MM.1S (cell line): ENCODE measurements at regions not wholly inside any gene's neighbourhood (a gene's known extent, or its start where the extent isn't known, plus 50 kb on each side); places are given as distances from the start of the nearest gene placed in this dataset.

Source experiments
- DNase-seq: peaks from one replicate; pipeline ENCODE4 v3.0.0-alpha.2; 2015
- H2AFZ ChIP-seq: fragments of 300-600 bp; sonication (generic); 2 replicates; pipeline ENCODE4 v1.6.0; 2016; ENCODE audit warnings: antibody characterized with exemption, low read length
- H3F3A ChIP-seq: fragments of 300-600 bp; sonication (generic); 2 replicates; pipeline ENCODE4 v1.6.1; 2016; ENCODE audit warnings: mild to moderate bottlenecking, antibody characterized with exemption, low read length, moderate library complexity, mixed read lengths; ENCODE audit not compliant: insufficient read depth
- H3K27ac ChIP-seq: fragments of 300-600 bp; sonication (generic); 2 replicates; pipeline ENCODE4 v1.5.1; 2016; ENCODE audit warnings: mild to moderate bottlenecking, low read length
- H3K27me3 ChIP-seq: fragments of 300-600 bp; sonication (generic); replicated peaks from 2 replicates; pipeline ENCODE4 v1.6.0; 2016; ENCODE audit warnings: low read length; ENCODE audit not compliant: insufficient read depth
- H3K36me3 ChIP-seq: fragments of 300-600 bp; sonication (generic); replicated peaks from 2 replicates; pipeline ENCODE4 v1.6.1; 2016; ENCODE audit warnings: mild to moderate bottlenecking, low read length, mixed read lengths; ENCODE audit not compliant: insufficient read depth
- H3K4me1 ChIP-seq: fragments of 300-600 bp; sonication (generic); 2 replicates; pipeline ENCODE4 v1.6.1; 2016; ENCODE audit warnings: low read length, mixed read lengths
- H3K4me2 ChIP-seq: fragments of 300-600 bp; sonication (generic); 2 replicates; pipeline ENCODE4 v1.6.0; 2016; ENCODE audit warnings: low read depth, low read length
- H3K4me3 ChIP-seq: fragments of 300-600 bp; sonication (generic); 2 replicates; pipeline ENCODE4 v1.5.1; 2016; ENCODE audit warnings: low read length, mixed read lengths
- H3K79me2 ChIP-seq: fragments of 300-600 bp; sonication (generic); 2 replicates; pipeline ENCODE4 v1.6.1; 2016; ENCODE audit warnings: mixed run types, low read length, mixed read lengths
- H3K9ac ChIP-seq: fragments of 300-600 bp; sonication (generic); 2 replicates; pipeline ENCODE4 v1.6.1; 2016; ENCODE audit warnings: low read length, mixed read lengths
- H3K9me2 ChIP-seq: fragments of 300-600 bp; sonication (generic); replicated peaks from 2 replicates; pipeline ENCODE4 v1.6.1; 2016; ENCODE audit warnings: mild to moderate bottlenecking, low read length, mixed read lengths; ENCODE audit not compliant: insufficient read depth
- H3K9me3 ChIP-seq: fragments of 300-600 bp; sonication (generic); replicated peaks from 2 replicates; pipeline ENCODE4 v1.6.1; 2016; ENCODE audit warnings: mild to moderate bottlenecking, low read length, mixed read lengths; ENCODE audit not compliant: insufficient read depth
- H4K20me1 ChIP-seq: fragments of 300-600 bp; sonication (generic); 2 replicates; pipeline ENCODE4 v1.6.1; 2016; ENCODE audit warnings: mild to moderate bottlenecking, low read length, moderate library complexity, mixed read lengths; ENCODE audit not compliant: insufficient read depth
- EZH2 ChIP-seq: fragments of 300-600 bp; sonication (generic); optimal IDR thresholded peaks from 2 replicates; pipeline ENCODE3; 2017; ENCODE audit warnings: low read depth, mild to moderate bottlenecking, antibody characterized with exemption, low read length, mixed read lengths
- EZH2phosphoT487 ChIP-seq: fragments of 300-600 bp; sonication (generic); IDR thresholded peaks from 2 replicates; pipeline ENCODE4 v1.6.1; 2018; ENCODE audit warnings: antibody characterized with exemption, low read length
- TF ChIP-seq, protein P1 (sequence below): fragments of 300-600 bp; sonication (generic); IDR thresholded peaks from 2 replicates; pipeline ENCODE4 v1.5.1; 2016; ENCODE audit warnings: antibody characterized with exemption, low read length, mixed read lengths

DNA sequence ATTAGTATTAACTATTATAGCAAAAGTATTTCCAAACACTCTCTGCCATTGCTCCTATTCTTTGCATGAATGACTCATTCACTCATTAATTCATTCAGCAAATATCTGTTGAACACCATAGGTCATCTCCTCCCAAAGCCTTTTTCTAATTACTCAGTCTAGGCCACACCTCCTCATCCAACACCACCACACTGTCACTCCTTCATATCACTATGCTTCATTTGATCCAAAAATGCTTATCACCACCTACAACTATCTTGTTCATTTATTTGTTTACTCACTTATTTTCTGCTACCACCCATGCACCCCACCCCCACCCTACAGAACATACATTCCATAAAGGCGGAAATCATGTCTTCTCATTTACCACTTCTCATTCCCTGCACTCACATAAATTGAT is 94.4 kb upstream of the TNFSF4 start:
- Histone ChIP-seq H3K9me2 (no peaks in the 10 kb centered on the region), H3K4me1 (no peaks in the 10 kb centered on the region), H3K9me3 (no peaks in the 10 kb centered on the region), H3K27ac (no peak overlapping the region), H2AFZ (no peak overlapping the region), H3F3A (no peaks in the 10 kb centered on the region), H4K20me1 (no peaks in the 10 kb centered on the region), H3K4me3 (no peak overlapping the region), H3K79me2 (no peaks in the 10 kb centered on the region), H3K36me3 (no peaks in the 10 kb centered on the region), H3K4me2 (no peak overlapping the region), H3K27me3 (no peaks in the 10 kb centered on the region), H3K9ac (no peak overlapping the region)
- no peak for DNase-seq
- no peak for TF ChIP-seq EZH2phosphoT487
- TF ChIP-seq EZH2: no peak
- TF ChIP-seq, protein P1, sequence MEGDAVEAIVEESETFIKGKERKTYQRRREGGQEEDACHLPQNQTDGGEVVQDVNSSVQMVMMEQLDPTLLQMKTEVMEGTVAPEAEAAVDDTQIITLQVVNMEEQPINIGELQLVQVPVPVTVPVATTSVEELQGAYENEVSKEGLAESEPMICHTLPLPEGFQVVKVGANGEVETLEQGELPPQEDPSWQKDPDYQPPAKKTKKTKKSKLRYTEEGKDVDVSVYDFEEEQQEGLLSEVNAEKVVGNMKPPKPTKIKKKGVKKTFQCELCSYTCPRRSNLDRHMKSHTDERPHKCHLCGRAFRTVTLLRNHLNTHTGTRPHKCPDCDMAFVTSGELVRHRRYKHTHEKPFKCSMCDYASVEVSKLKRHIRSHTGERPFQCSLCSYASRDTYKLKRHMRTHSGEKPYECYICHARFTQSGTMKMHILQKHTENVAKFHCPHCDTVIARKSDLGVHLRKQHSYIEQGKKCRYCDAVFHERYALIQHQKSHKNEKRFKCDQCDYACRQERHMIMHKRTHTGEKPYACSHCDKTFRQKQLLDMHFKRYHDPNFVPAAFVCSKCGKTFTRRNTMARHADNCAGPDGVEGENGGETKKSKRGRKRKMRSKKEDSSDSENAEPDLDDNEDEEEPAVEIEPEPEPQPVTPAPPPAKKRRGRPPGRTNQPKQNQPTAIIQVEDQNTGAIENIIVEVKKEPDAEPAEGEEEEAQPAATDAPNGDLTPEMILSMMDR: no peak

DNA sequence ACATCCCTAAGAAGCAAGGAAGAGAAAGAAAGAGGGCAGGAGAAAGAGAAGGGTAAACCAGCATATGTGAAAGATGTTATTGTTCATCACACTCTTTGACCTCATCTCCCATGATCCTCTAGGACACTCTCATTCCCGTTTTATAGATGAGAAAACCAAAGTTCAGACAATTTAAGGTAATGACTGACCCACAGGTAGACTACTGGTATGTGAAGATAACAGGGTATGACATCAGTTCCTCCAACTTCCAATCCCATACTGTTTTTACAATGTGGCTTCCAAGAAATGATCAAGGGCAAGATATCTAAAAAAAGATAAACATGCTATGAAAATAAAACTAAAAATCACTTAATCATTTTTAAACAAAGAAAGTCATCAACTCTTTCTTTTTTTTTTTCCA is 95.2 kb upstream of the TNFSF4 start:
- Histone ChIP-seq H3K36me3 (no peaks in the 10 kb centered on the region), H2AFZ (no peak overlapping the region), H3F3A (no peaks in the 10 kb centered on the region), H3K9me3 (no peaks in the 10 kb centered on the region), H3K27me3 (no peaks in the 10 kb centered on the region), H3K9ac (no peak overlapping the region), H3K4me1 (no peaks in the 10 kb centered on the region), H3K79me2 (no peaks in the 10 kb centered on the region), H3K27ac (no peak overlapping the region), H3K4me3 (no peak overlapping the region), H3K4me2 (no peak overlapping the region), H3K9me2 (no peaks in the 10 kb centered on the region), H4K20me1 (no peaks in the 10 kb centered on the region)
- DNase-seq: no peak
- TF ChIP-seq EZH2phosphoT487 (no peak), EZH2 (no peak)
- TF ChIP-seq, protein P1: no peak

DNA sequence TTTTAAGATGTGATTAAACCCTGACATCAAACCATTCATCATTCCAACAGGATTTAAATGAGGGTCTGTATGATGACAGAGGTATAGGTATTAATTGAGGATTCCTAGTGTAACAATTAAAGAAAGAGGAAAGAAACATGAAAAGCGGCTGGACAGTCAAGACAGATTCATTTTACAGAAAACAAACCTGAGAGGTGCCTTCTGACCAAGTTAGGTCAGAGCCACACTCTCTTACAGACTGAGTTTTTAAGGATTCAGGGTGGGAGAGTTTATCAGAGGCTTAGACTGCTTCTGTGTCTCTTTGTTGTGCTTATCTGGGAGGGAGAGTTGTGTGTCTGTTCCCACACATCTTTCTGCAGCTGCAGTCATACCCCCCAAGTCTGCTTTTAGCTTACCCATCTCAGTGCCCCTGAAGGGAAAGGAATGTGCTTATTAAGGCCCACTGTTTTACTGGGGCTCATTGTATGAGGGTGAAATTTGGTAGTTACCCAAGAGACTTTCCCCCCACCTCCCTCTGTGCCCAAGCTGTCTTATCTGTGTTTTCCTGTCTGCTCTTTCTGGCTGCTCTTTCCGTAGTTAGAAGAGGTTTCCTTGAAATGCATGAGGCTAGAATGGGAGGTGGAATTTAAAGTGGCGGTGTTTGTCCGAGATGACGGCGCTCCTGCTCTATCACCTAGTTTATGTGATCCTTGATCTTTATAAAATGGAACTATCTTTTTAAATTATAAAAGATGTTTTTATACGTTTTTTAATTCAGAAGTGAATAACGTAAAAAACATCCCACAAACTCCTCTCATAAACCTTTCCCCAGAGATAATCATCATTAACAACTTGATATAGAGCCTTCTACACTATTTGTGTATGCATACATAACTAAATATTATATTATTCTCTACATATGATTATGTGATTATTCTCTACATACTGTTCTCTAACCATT is 96.0 kb upstream of the TNFSF4 start:
- Histone ChIP-seq H3K9me3 (no peaks in the 10 kb centered on the region), H3K27ac (no peak overlapping the region), H4K20me1 (no peaks in the 10 kb centered on the region), H3K4me3 (no peak overlapping the region), H3F3A (no peaks in the 10 kb centered on the region), H3K4me2 (no peak overlapping the region), H3K27me3 (no peaks in the 10 kb centered on the region), H3K79me2 (no peaks in the 10 kb centered on the region), H3K9ac (no peak overlapping the region), H3K36me3 (no peaks in the 10 kb centered on the region), H3K4me1 (no peaks in the 10 kb centered on the region), H3K9me2 (no peaks in the 10 kb centered on the region), H2AFZ (no peak overlapping the region)
- no peak for DNase-seq
- TF ChIP-seq EZH2phosphoT487 (no peak), EZH2 (no peak)
- TF ChIP-seq, protein P1: no peak
